MM.1S (cell line): ENCODE measurements at regions not wholly inside any gene's neighbourhood (a gene's known extent, or its start where the extent isn't known, plus 50 kb on each side); places are given as distances from the start of the nearest gene placed in this dataset.

Experiments
- CTCF ChIP-seq: fragments of 300-600 bp; sonication (generic); IDR thresholded peaks from 2 replicates; pipeline ENCODE4 v1.5.1; 2016; ENCODE audit warnings: antibody characterized with exemption, low read length, mixed read lengths
- EZH2 ChIP-seq: fragments of 300-600 bp; sonication (generic); optimal IDR thresholded peaks from 2 replicates; pipeline ENCODE3; 2017; ENCODE audit warnings: low read depth, mild to moderate bottlenecking, antibody characterized with exemption, low read length, mixed read lengths
- EZH2phosphoT487 ChIP-seq: fragments of 300-600 bp; sonication (generic); IDR thresholded peaks from 2 replicates; pipeline ENCODE4 v1.6.1; 2018; ENCODE audit warnings: antibody characterized with exemption, low read length

- TF ChIP-seq CTCF (no peak), EZH2 (no peak), EZH2phosphoT487 (no peak)
Measured at GRCh38 chr2:149815941-149816340, 228.4 kb upstream of the MMADHC start.
